HG02588 (cell line): ENCODE measurements at regions not wholly inside any gene's neighbourhood (a gene's known extent, or its start where the extent isn't known, plus 50 kb on each side); places are given as distances from the start of the nearest gene placed in this dataset.

Experiments used
- ATAC-seq: cut with Tn5 transposase; IDR thresholded peaks from one replicate; pipeline ENCODE4 v1.9.1; 2021; ENCODE audit warnings: mild to moderate bottlenecking, moderate library complexity; ENCODE audit not compliant: unreplicated experiment

- ATAC-seq, result no peak
Measured at GRCh38 chr12:13769966-13770365, 211.4 kb downstream of the GRIN2B start.

- no peak for ATAC-seq
Measured at GRCh38 chr12:13769273-13769672, 212.1 kb downstream of the GRIN2B start.

DNA sequence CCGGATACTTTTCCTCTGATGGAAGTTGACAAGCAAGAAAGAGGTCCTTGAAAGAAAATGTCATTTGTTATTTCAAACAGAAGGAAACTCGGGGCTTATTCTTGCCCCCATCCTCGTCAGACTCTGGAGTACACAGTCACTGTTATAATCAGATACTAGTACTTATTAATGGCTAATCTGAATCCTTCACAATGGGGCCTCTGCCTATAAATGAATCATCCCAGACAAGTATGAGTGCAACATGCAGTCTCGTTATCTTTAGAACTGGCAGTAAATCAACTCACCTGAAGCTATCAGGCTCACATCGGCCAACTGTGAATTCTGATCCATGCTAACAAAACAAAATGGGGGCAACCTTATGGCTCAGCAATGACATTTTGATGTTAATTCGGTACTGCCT is 216.7 kb downstream of the GRIN2B start:
- ATAC-seq, result no peak

- ATAC-seq, result no peak
Measured at GRCh38 chr12:13749389-13749788, 232.0 kb downstream of the GRIN2B start.

DNA sequence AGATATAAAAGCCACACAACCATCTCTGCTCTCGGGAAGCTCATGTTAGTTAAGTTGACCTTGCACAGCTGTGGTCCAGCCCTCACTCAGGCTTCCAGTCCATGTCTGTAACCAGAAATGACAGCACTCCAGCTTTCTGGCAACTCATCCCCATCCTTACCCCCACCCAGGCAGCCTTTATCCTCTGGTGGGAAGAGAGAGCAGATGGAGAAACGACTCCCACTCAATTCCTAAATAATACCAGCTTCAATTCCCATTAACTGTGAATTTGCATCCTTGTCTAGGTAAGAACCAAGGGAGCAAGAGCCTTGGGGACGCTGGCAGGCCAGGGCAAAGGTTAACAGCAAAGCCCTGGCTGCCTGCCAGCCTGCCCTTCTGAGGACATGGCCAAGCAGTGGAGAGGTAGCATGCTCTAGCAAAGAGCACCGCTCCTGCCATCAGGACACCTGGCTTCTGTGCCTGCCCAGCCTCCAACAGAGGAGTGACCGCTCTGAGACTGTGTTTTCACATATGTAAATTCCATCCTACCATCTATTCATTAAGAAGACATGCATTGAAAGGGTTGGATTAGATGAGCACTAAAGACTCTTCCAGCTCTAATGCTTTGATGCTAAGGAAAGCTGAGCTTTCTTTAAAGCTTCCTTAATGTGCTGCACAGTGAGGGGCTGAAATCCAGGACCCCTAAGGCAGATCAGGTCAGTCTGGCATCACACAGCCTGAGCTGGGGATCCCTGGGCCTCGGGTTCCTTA is 236.1 kb downstream of the GRIN2B start:
- no peak for ATAC-seq

DNA sequence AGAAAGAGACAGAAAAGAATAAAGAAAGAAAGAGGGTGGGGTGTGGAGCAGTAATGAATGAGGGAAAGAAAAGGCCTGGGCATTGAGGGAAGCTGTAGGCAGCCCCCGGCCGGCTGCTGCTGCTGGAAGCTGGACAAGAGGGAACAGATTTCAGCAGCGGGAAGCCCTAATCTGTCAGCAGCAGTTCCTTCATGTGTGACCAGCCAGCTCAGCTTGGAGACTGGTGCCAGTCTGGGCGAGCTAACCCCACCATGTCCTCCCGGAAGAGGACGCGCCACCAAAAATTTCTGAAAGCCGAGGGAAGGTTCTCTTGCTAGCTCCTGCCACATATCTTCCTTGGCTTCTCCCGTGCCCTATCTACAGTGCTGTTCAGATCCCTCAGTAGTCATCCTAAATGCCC is 236.8 kb downstream of the GRIN2B start:
- no peak for ATAC-seq

DNA sequence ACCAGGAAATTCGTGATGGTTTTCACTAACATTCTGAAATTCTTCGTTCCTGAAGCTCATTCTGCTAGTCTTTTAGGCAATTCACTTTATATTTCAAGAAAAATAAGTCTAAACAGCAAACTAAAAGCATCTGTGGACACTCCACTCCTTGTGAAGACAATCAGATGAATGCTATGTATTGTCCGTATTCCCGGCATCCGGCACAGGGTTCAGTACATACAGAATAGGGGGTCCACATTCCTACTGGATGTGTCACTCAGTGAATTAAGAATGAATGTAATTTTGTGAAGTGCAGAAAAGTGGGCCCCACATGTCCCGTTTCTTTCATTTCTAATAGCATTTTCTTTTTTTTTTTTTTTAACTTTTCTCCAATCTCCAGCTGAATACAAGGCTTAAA is 241.3 kb downstream of the GRIN2B start:
- ATAC-seq, result no peak

GRCh38 chr12:13735734-13736133 is 245.7 kb downstream of the GRIN2B start:
- no peak for ATAC-seq

DNA sequence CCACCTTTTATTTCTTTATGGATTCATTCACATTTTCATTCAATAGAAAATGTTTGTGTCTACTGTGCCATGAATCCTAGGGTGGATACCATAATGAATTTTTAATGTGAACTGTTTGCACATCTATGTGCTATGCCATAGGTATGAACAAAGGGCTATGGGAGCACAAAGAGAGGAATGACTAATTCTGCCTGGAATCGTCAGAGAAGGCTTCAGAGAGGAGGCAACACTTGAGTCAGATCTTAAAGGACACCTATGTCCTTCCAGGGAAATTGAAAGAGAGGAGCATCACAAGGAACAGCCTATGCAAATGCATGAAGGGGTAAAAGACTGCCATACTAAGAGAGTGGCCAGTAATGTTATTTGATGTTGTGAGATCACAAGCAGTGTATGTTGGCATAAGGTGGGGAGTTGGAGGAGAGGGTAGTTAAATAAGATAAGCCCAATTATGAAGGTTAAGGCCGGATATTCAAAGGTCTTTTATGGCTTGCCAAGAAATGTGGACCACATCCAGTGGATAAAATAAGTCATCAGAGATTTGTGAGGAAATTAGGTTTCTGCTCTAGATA is 246.7 kb downstream of the GRIN2B start:
- no peak for ATAC-seq

- no peak for ATAC-seq
Measured at GRCh38 chr12:13727707-13728195, 253.7 kb downstream of the GRIN2B start.

DNA sequence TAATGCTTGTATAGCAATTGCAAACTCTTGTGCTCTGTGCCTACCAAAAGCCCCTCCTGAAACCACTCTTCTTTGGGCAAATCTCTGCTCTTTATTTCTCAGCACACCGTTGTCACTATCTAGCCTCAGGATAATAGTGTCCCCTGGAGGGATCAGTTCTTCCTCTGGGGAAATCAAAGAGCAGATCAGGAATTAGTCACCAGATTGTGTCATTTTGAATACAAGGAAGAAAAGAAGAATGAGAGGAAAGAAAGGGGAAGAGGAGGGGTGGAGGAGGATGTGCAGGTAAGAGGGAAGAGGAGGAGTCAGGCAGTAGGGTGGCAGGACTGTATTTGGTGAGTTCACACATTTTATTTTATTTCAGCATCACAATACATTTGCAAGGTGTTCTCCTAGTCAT is 256.4 kb downstream of the GRIN2B start:
- no peak for ATAC-seq

- ATAC-seq, result no peak
Measured at GRCh38 chr12:13724136-13724535, 257.3 kb downstream of the GRIN2B start.

DNA sequence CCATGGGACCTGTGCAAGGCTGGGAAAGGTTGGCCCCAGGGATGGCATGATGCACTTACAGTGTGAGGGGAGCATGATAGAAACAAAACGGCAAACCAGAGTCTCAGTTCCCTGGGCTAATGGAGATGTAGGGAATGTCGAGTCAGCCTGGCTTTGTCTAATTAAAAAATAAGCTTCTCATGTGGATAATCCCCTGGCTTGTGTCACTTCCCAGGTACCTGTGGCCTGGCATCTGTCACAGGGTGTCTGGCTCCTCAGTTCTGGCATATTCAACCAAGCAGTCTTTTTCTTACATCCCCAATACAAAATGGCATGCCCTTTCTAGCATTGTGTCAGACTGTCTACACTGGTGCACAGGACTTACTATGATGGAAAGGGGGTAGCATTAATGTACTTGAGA is 261.4 kb downstream of the GRIN2B start:
- no peak for ATAC-seq

GRCh38 chr12:13718271-13718670 is 263.1 kb downstream of the GRIN2B start:
- no peak for ATAC-seq

DNA sequence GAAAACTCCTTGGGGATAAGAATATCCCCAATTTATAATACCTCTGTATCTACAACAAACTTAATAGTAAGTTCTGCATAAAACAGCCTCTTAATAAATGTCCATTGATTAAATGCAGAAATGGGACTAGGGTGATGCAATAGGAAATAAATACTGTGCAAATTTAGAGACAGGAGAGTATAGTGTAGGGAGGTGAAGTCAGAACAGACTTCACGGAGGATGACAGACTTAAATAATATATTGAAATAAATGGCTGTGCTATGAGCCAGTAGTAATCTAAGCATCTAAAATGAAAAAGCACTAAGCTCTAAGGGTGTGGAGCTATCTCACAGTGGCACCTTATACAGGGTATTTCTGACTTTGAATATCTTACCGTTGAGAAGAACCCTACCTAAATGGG is 265.3 kb downstream of the GRIN2B start:
- no peak for ATAC-seq

DNA sequence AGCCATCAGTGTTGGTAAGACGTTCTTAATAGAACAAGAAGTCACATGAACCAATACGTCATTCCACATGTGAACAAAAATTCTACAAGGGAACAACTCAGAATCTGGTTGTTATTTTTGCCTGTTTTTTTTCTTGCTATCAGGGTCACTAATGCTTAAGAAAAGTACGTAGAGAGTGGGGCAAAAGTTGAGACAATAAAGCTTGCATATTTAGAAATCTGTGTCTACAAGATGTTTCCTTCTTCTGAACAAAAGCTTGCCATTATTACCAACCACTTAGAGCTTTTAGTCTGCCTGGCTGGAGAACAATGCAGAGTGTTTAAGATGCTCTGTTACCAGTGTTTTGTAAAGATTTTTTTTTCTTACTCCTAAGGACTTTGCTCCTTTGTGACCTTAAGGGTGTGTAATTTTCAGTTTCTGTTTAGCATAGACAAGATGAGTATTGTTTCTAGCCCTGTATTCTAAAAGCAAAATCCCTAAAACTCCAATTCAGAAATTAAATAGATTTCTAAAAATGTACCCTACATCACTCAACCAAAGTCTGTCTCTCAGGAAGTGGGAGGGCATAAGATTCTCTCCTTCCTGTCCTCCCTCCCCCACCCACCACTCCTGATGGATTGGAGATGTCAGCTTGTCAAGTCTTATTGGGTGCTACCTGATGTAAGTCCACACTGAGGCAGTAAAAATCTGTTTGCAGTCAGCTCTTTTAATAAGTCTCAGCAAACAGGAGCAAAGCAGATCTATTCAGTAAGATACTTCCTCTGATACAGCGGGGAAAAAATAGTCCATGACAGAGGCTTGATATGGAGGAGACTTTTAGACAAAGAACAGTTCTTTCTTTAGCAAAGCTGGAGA is 267.6 kb downstream of the GRIN2B start:
- no peak for ATAC-seq

- ATAC-seq, result no peak
Measured at GRCh38 chr12:13707829-13708228, 273.6 kb downstream of the GRIN2B start.

GRCh38 chr12:13702381-13702780 is 279.0 kb downstream of the GRIN2B start:
- no peak for ATAC-seq

GRCh38 chr12:13701502-13701901 is 279.9 kb downstream of the GRIN2B start:
- ATAC-seq, result no peak

DNA sequence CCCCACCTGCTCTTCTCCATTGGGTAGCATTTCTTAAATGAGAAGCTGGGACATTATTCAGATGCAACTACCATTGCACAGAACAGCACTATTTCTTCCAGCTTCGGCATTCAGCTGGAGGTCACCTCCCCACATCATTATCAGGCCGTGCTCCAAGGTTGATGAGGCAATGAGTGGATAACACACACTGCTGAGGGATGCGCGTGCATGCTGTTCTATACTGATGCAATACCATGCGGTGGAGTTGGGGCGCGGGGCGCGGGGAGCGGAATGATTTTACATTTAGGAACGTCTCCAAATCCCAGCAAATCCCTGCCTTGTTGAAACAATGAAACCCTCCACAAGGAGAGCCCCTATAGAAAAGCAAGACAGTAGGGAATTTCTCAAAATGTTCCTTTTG is 283.4 kb downstream of the GRIN2B start:
- ATAC-seq, result no peak

- no peak for ATAC-seq
Measured at GRCh38 chr12:13695781-13696180, 285.6 kb downstream of the GRIN2B start.

- ATAC-seq, result no peak
Measured at GRCh38 chr12:13692332-13692731, 289.1 kb downstream of the GRIN2B start.
